ENCODE measurements at regions not wholly inside any gene's neighbourhood (a gene's known extent, or its start where the extent isn't known, plus 50 kb on each side); places are given as distances from the start of the nearest gene placed in this dataset.
A peak's percentile ranks its signal among the peaks of the same experiment; 100 is the strongest.
"Not testable (repeated sequence)": the region's sequence is repeated elsewhere in the genome, so short reads cannot be mapped to it uniquely, and the experiment has no call there.

GRCh38 chr10:55627501-55628051, 733.5 kb downstream of the ZWINT start:
- TF ChIP-seq ZNF70 (CRISPR knock-in tag; IDR thresholded peaks at IDR 0.05) (no peak), TOX (CRISPR knock-in tag; IDR thresholded peaks at IDR 0.05; ENCODE audit: borderline replicate concordance) (no peak), GLIS3 (CRISPR knock-in tag; IDR thresholded peaks at IDR 0.05) (no peak), OSR1 (CRISPR knock-in tag; IDR thresholded peaks at IDR 0.05) (no peak), TCF4 (CRISPR knock-in tag; IDR thresholded peaks at IDR 0.05; ENCODE audit: borderline replicate concordance) (no peak), SNAI2 (CRISPR knock-in tag; IDR thresholded peaks at IDR 0.05) (no peak), TSHZ2 (CRISPR knock-in tag; IDR thresholded peaks at IDR 0.05) (no peak), PATZ1 (CRISPR knock-in tag; IDR thresholded peaks at IDR 0.05; ENCODE audit: borderline replicate concordance) (no peak), ESRRG (CRISPR knock-in tag; IDR thresholded peaks at IDR 0.05) (no peak), PPARA (CRISPR knock-in tag; IDR thresholded peaks at IDR 0.05; ENCODE audit: borderline replicate concordance) (no peak), CSDC2 (CRISPR knock-in tag; IDR thresholded peaks at IDR 0.05) (no peak)
- ATAC-seq = peak; percentile 5; the same call in 2 of the 3 replicates

GRCh38 chr10:55601690-55602478, 759.2 kb downstream of the ZWINT start:
- not testable (repeated sequence) for ATAC-seq
- TF ChIP-seq TCF4 (CRISPR knock-in tag; IDR thresholded peaks at IDR 0.05; ENCODE audit: borderline replicate concordance) = 0 out of 2 replicates have a peak, but pooled peaks have one; percentile 16

GRCh38 chr10:55551603-55552002, 750.6 kb upstream of the PCDH15 start:
- TF ChIP-seq ZNF8 (CRISPR knock-in tag; IDR thresholded peaks at IDR 0.05) (no peak), ARNTL (CRISPR knock-in tag; IDR thresholded peaks at IDR 0.05; ENCODE audit: borderline replicate concordance, low read depth) (no peak), POU6F1 (CRISPR knock-in tag; IDR thresholded peaks at IDR 0.05; ENCODE audit: borderline replicate concordance, low read depth) (no peak), ZC3H10 (CRISPR knock-in tag; IDR thresholded peaks at IDR 0.05) (no peak), ZFP3 (CRISPR knock-in tag; IDR thresholded peaks at IDR 0.05) (no peak), TOX (CRISPR knock-in tag; IDR thresholded peaks at IDR 0.05; ENCODE audit: borderline replicate concordance) (no peak), CSDC2 (CRISPR knock-in tag; IDR thresholded peaks at IDR 0.05) (no peak), OSR1 (CRISPR knock-in tag; IDR thresholded peaks at IDR 0.05) (no peak), ESRRG (CRISPR knock-in tag; IDR thresholded peaks at IDR 0.05) (no peak), ZFP30 (CRISPR knock-in tag; IDR thresholded peaks at IDR 0.05) (no peak), PATZ1 (CRISPR knock-in tag; IDR thresholded peaks at IDR 0.05; ENCODE audit: borderline replicate concordance) (no peak), CREB5 (CRISPR knock-in tag; IDR thresholded peaks at IDR 0.05; ENCODE audit: low read depth) (no peak), SNAI2 (CRISPR knock-in tag; IDR thresholded peaks at IDR 0.05) (no peak), BACH2 (CRISPR knock-in tag; IDR thresholded peaks at IDR 0.05; ENCODE audit: borderline replicate concordance) (no peak), ZNF70 (CRISPR knock-in tag; IDR thresholded peaks at IDR 0.05) (no peak), PPARA (CRISPR knock-in tag; IDR thresholded peaks at IDR 0.05; ENCODE audit: borderline replicate concordance) (no peak)
- no peak for ATAC-seq
